ENCODE measurements at regions not wholly inside any gene's neighbourhood (a gene's known extent, or its start where the extent isn't known, plus 50 kb on each side); places are given as distances from the start of the nearest gene placed in this dataset.

- no peak overlapping the region for H3K4me3 Mint-ChIP-seq (ENCODE audit: unreplicated experiment)
Observed at GRCh38 chr12:124652661-124653060, 85.2 kb upstream of the NCOR2 start.

DNA sequence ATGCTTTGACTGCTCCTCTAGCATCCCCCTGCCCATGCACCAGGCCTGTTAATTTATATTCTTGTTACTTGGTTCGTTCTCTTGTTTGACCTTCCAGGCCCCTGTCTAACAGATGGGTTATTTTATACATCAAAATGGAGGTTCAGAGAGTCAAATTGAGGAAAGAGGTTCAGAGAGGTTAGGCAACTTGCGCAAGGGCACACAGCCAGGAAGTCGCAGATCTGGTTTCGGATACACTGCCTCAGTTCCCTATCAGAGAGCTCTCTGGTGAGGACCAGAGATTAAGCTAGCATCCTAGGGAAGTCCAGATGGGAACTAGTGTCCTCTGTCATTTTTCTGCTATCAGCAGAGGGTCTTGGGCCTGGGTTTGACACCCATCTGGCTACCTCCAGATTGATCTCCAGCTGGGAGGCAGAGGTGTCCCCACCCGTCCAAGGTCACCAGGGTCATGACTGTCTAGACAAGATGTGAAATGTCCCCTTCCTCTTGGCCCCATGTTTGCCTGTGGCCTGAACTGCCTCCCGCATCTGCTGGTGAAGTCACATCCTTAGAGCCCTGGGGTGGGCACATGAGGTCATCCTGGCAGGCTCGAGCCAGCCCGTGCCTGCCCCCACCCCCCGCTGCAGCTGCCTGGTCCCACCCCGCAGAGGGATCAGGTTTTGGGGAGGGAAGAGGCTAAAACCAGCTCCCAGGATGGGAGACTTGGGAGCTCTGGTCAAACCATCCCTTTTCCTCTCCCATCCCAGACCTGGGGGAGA, 84.3 kb upstream of the NCOR2 start:
- intact Hi-C loops (cut with micrococcal nuclease), result no loop called here
- Mint-ChIP-seq H3K9me3 (ENCODE audit: unreplicated experiment) (peaks cover 7% of the 10 kb centered on the region), H3K36me3 (ENCODE audit: insufficient read depth, unreplicated experiment) (no peaks in the 10 kb centered on the region), H3K27ac (ENCODE audit: low read depth, unreplicated experiment) (no peak overlapping the region), H3K4me1 (ENCODE audit: insufficient read depth, unreplicated experiment) (peaks cover 3% of the 10 kb centered on the region), H3K4me3 (ENCODE audit: unreplicated experiment) (no peak overlapping the region), H3K27me3 (ENCODE audit: insufficient read depth, unreplicated experiment) (no peaks in the 10 kb centered on the region)
- TF ChIP-seq, protein P1, sequence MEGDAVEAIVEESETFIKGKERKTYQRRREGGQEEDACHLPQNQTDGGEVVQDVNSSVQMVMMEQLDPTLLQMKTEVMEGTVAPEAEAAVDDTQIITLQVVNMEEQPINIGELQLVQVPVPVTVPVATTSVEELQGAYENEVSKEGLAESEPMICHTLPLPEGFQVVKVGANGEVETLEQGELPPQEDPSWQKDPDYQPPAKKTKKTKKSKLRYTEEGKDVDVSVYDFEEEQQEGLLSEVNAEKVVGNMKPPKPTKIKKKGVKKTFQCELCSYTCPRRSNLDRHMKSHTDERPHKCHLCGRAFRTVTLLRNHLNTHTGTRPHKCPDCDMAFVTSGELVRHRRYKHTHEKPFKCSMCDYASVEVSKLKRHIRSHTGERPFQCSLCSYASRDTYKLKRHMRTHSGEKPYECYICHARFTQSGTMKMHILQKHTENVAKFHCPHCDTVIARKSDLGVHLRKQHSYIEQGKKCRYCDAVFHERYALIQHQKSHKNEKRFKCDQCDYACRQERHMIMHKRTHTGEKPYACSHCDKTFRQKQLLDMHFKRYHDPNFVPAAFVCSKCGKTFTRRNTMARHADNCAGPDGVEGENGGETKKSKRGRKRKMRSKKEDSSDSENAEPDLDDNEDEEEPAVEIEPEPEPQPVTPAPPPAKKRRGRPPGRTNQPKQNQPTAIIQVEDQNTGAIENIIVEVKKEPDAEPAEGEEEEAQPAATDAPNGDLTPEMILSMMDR (IDR thresholded peaks at IDR 0.05; ENCODE audit: unreplicated experiment), result no peak
- ChIA-PET CTCF (interaction anchor here (0.6 to 1.1 kb wide), 2 partner anchors 83 to 264 kb away, joined by 3 read pairs; no protein-coding TSS in a partner anchor), POLR2A (interaction anchor here (1.5 kb wide), 1 partner anchor 14 kb away, joined by 3 read pairs; no protein-coding TSS in a partner anchor)
- no TSS peak for BruUV-seq (replicated peaks)
- no peak for DNase-seq (ENCODE audit: unreplicated experiment)

More at GRCh38 chr12:124652661-124653060, 85.2 kb upstream of the NCOR2 start:
- POLR2A ChIA-PET, result interaction anchor here (0.5 kb wide), 1 partner anchor 13 kb away, joined by 3 read pairs; no protein-coding TSS in a partner anchor
- intact Hi-C loops (cut with micrococcal nuclease), result no loop called here
- BruUV-seq (replicated peaks), result no TSS peak
- peaks cover 4% of the 10 kb centered on the region for H3K9me3 Mint-ChIP-seq (ENCODE audit: unreplicated experiment)
- no peak overlapping the region for H3K27ac Mint-ChIP-seq (ENCODE audit: low read depth, unreplicated experiment)
- H3K27me3 Mint-ChIP-seq (ENCODE audit: insufficient read depth, unreplicated experiment), result no peaks in the 10 kb centered on the region
- CTCF ChIA-PET, result interaction anchor here (0.8 kb wide), 1 partner anchor 112 kb away, joined by 3 read pairs; no protein-coding TSS in a partner anchor
- peaks cover 3% of the 10 kb centered on the region for H3K4me1 Mint-ChIP-seq (ENCODE audit: insufficient read depth, unreplicated experiment)
- TF ChIP-seq, protein P1 (IDR thresholded peaks at IDR 0.05; ENCODE audit: unreplicated experiment), result no peak
- H3K36me3 Mint-ChIP-seq (ENCODE audit: insufficient read depth, unreplicated experiment), result no peaks in the 10 kb centered on the region
- DNase-seq (ENCODE audit: unreplicated experiment), result no peak

- no peak overlapping the region for H3K4me3 Mint-ChIP-seq (ENCODE audit: unreplicated experiment)
- POLR2A ChIA-PET, result interaction anchor here (1.5 kb wide), 1 partner anchor 14 kb away, joined by 3 read pairs; no protein-coding TSS in a partner anchor
- BruUV-seq (replicated peaks), result no TSS peak
- no peak overlapping the region for H3K27ac Mint-ChIP-seq (ENCODE audit: low read depth, unreplicated experiment)
- H3K27me3 Mint-ChIP-seq (ENCODE audit: insufficient read depth, unreplicated experiment), result no peaks in the 10 kb centered on the region
- TF ChIP-seq, protein P1 (IDR thresholded peaks at IDR 0.05; ENCODE audit: unreplicated experiment), result no peak
- intact Hi-C loops (cut with micrococcal nuclease), result no loop called here
- DNase-seq (ENCODE audit: unreplicated experiment), result no peak
- H3K36me3 Mint-ChIP-seq (ENCODE audit: insufficient read depth, unreplicated experiment), result no peaks in the 10 kb centered on the region
- H3K9me3 Mint-ChIP-seq (ENCODE audit: unreplicated experiment), result peaks cover 7% of the 10 kb centered on the region
- H3K4me1 Mint-ChIP-seq (ENCODE audit: insufficient read depth, unreplicated experiment), result peaks cover 3% of the 10 kb centered on the region
- CTCF ChIA-PET, result interaction anchor here (0.6 to 1.1 kb wide), 3 partner anchors 81 to 264 kb away, joined by 3 read pairs; no protein-coding TSS in a partner anchor
Observed at GRCh38 chr12:124650912-124651311, 83.5 kb upstream of the NCOR2 start.

DNA sequence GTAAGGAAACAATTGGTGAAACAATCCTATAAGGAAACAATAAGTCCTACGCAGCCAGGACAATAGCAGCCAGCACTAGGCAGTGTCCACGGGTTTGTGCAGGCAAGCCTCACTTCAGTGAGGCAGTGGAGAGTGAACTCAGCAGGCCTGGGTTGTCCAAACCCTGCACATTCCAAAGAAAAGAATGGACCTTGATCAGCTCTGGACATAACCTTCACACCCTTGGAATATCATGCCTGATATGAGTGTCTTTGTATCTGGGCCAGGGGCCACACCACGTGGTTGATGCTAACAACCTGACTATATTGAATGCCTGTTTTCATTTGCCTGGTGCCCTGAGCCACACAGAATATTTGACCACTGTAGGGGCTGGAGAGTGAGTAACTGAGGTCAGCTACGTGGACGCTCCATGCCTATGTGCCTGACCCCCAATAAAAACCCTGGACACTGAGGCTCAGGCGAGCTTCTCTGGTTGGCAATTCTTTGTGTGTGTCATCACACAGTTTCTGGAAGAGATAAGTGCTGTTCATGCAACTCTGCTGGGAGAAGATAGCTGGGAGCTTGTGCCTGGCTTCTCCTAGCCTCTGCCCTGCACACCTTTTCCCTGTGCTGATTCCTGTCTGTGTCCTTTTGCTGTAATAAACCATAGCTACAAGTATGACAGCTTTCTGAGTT, 81.4 kb upstream of the NCOR2 start:
- Mint-ChIP-seq H3K27ac (ENCODE audit: low read depth, unreplicated experiment) (no peak overlapping the region), H3K27me3 (ENCODE audit: insufficient read depth, unreplicated experiment) (no peaks in the 10 kb centered on the region), H3K9me3 (ENCODE audit: unreplicated experiment) (peaks cover 7% of the 10 kb centered on the region), H3K4me3 (ENCODE audit: unreplicated experiment) (no peak overlapping the region), H3K36me3 (ENCODE audit: insufficient read depth, unreplicated experiment) (no peaks in the 10 kb centered on the region), H3K4me1 (ENCODE audit: insufficient read depth, unreplicated experiment) (peaks cover 3% of the 10 kb centered on the region)
- intact Hi-C loops (cut with micrococcal nuclease), result no loop called here
- DNase-seq (ENCODE audit: unreplicated experiment), result no peak
- CTCF ChIA-PET, result interaction anchor here (1.0 kb wide), 1 partner anchor 9 kb away, joined by 5 read pairs; no protein-coding TSS in a partner anchor
- no TSS peak for BruUV-seq (replicated peaks)
- POLR2A ChIA-PET, result interaction anchor here (0.6 to 1.6 kb wide), 4 partner anchors 9 to 675 kb away, joined by 3 to 6 read pairs (median 3); no protein-coding TSS in a partner anchor
- TF ChIP-seq, protein P1 (IDR thresholded peaks at IDR 0.05; ENCODE audit: unreplicated experiment), result no peak

All from MCF 10A (cell line).